GM12878 (cell line): ENCODE measurements at regions not wholly inside any gene's neighbourhood (a gene's known extent, or its start where the extent isn't known, plus 50 kb on each side); places are given as distances from the start of the nearest gene placed in this dataset.

Experiments
- ASH2L ChIP-seq: fragments of 300-600, 200-600 bp; sonication (generic); IDR thresholded peaks from 2 replicates; pipeline ENCODE4 v1.6.1; 2017; ENCODE audit warnings: low read depth, mild to moderate bottlenecking, borderline replicate concordance
- BHLHE40 ChIP-seq, 2 experiments: fragments of 450-650 bp in 1 of 2; IDR thresholded peaks; 2 replicates each; pipeline ENCODE4 v1.6.1; 2011 to 2017; ENCODE audit warnings: low read depth in 2 of 2, borderline replicate concordance in 1 of 2, improper control_type of control experiment in 1 of 2, low read length in 1 of 2, mild to moderate bottlenecking in 1 of 2
- BMI1 ChIP-seq: fragments of 450-650 bp; IDR thresholded peaks from 2 replicates; pipeline ENCODE4 v1.6.1; 2016; ENCODE audit warnings: mild to moderate bottlenecking, moderate library complexity, borderline replicate concordance
- CHD1 ChIP-seq: IDR thresholded peaks from 2 replicates; pipeline ENCODE4 v1.6.1; 2012; ENCODE audit warnings: low read depth, low read length, improper control_type of control experiment
- ESRRA ChIP-seq: IDR thresholded peaks from 2 replicates; pipeline ENCODE4 v1.6.1; 2012; ENCODE audit warnings: mild to moderate bottlenecking, low read length, improper control_type of control experiment
- FOXK2 ChIP-seq: fragments of 450-650 bp; IDR thresholded peaks from 2 replicates; pipeline ENCODE4 v1.6.1; 2017; ENCODE audit warnings: mild to moderate bottlenecking, moderate library complexity
- GATAD2B ChIP-seq: fragments of 450-650 bp; conservative IDR thresholded peaks from 2 replicates; pipeline ENCODE4 v1.6.1; 2017; ENCODE audit warnings: low read depth, mild to moderate bottlenecking, moderate library complexity
- HDGF ChIP-seq: fragments of 450-650 bp; IDR thresholded peaks from 2 replicates; pipeline ENCODE4 v1.6.1; 2016; ENCODE audit warnings: antibody characterized with exemption
- MYC ChIP-seq: IDR thresholded peaks from 2 replicates; pipeline ENCODE4 v1.6.1; 2011; ENCODE audit warnings: mild to moderate bottlenecking, low read length, moderate library complexity, inconsistent platforms; ENCODE audit not compliant: insufficient read depth, insufficient replicate concordance, insufficient read length, severe bottlenecking
- RAD21 ChIP-seq: IDR thresholded peaks from 2 replicates; pipeline ENCODE4 v1.6.1; 2011; ENCODE audit warnings: mild to moderate bottlenecking, low read depth, low read length, moderate library complexity; ENCODE audit not compliant: insufficient read depth
- RELB ChIP-seq: fragments of 450-650 bp; IDR thresholded peaks from 2 replicates; pipeline ENCODE4 v1.6.1; 2017; ENCODE audit warnings: low read depth, mild to moderate bottlenecking, moderate library complexity
- SIN3A ChIP-seq: IDR thresholded peaks from 2 replicates; pipeline ENCODE4 v1.6.1; 2012; ENCODE audit warnings: low read depth, low read length, improper control_type of control experiment
- SPI1 ChIP-seq: IDR thresholded peaks from 2 replicates; pipeline ENCODE4 v1.6.1; 2011; ENCODE audit warnings: low read depth, mild to moderate bottlenecking, low read length, moderate library complexity, borderline replicate concordance; ENCODE audit not compliant: insufficient read depth
- SRF ChIP-seq, 2 experiments: IDR thresholded peaks; 2 replicates each; pipeline ENCODE4 v1.6.1; 2011; ENCODE audit warnings: low read depth in 2 of 2, low read length in 2 of 2, mild to moderate bottlenecking in 1 of 2, moderate library complexity in 1 of 2
- YY1 ChIP-seq: IDR thresholded peaks from 2 replicates; pipeline ENCODE4 v1.6.1; 2011; ENCODE audit warnings: low read depth, mild to moderate bottlenecking, low read length
- ZNF207 ChIP-seq: fragments of 450-650 bp; IDR thresholded peaks from 2 replicates; pipeline ENCODE4 v1.6.1; 2014; ENCODE audit warnings: antibody characterized with exemption, mild to moderate bottlenecking, borderline replicate concordance
- ZNF217 ChIP-seq: fragments of 450-650 bp; IDR thresholded peaks from 2 replicates; pipeline ENCODE4 v1.6.1; 2017; ENCODE audit warnings: antibody characterized with exemption, mild to moderate bottlenecking
- ZNF687 ChIP-seq: fragments of 450-650 bp; IDR thresholded peaks from 2 replicates; pipeline ENCODE4 v1.6.1; 2017; ENCODE audit warnings: mild to moderate bottlenecking, moderate library complexity
- TF ChIP-seq, protein P1 (sequence below): IDR thresholded peaks from 2 replicates; pipeline ENCODE4 v1.6.1; 2011; ENCODE audit warnings: borderline replicate concordance, low read depth, mild to moderate bottlenecking, moderate library complexity, low read length; ENCODE audit not compliant: insufficient read depth, poor library complexity, severe bottlenecking
- TF ChIP-seq, protein P2 (sequence below): fragments of 450-650 bp; IDR thresholded peaks from 2 replicates; pipeline ENCODE4 v1.6.1; 2017; ENCODE audit warnings: antibody characterized with exemption, mild to moderate bottlenecking, moderate library complexity

DNA sequence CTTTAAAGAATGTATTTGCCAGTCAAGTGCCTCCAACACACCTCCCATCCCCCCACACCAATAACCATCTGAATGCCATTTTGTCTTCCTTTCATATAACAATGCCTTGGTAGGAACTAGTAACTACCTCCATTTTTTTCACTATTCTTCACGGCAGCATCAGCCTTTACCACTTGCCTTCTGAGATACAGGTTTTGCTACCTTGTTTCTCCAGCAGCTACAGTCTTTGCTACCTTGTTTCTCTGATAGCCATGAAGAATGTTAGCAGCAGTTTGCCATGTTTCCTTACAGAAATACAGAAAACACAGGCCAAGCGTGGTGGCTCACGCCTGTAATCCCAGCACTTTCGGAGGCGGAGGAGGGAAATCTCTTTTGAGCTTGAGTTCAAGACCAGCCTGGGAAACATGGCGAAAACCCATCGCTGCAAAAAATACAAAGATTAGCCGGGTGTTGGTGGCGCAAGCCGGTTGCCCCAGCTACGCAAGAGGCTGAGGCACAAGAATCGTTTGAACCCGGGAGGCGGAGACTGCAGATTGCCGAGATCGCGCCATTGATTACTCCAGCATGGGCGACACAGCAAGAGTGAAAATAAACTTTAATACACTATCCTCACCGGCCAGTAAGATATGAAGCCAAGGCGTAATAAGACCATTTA lies 100.9 kb downstream of the HFE start (continued):
- TF ChIP-seq, protein P1, sequence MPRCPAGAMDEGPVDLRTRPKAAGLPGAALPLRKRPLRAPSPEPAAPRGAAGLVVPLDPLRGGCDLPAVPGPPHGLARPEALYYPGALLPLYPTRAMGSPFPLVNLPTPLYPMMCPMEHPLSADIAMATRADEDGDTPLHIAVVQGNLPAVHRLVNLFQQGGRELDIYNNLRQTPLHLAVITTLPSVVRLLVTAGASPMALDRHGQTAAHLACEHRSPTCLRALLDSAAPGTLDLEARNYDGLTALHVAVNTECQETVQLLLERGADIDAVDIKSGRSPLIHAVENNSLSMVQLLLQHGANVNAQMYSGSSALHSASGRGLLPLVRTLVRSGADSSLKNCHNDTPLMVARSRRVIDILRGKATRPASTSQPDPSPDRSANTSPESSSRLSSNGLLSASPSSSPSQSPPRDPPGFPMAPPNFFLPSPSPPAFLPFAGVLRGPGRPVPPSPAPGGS: no peak
- TF ChIP-seq GATAD2B (no peak), YY1 (0 out of 2 replicates have a peak, but pooled peaks have one; percentile 5), HDGF (no peak), ZNF207 (no peak), BHLHE40 (IDR thresholded peaks at IDR 0.05; ENCODE audit: borderline replicate concordance in 1 of 2, low read depth in 2 of 2, low read length in 1 of 2) (peak in 1 of 2 experiments; percentile 8; a peak in 1 of 4 replicates), ZNF217 (no peak), CHD1 (0 out of 2 replicates have a peak, but pooled peaks have one; percentile 87), ZNF687 (peak; percentile 63), ASH2L (no peak), ESRRA (peak; percentile 18; the same call in 1 of the 2 replicates), SPI1 (no peak), RELB (0 out of 2 replicates have a peak, but pooled peaks have one; percentile 9), RAD21 (no peak), BMI1 (peak; percentile 43; the same call in 1 of the 2 replicates), SRF (IDR thresholded peaks at IDR 0.05; ENCODE audit: low read depth in 2 of 2, low read length in 2 of 2) (0 out of 4 replicates have a peak, but pooled peaks of 1 of the 2 experiments have one; percentile 46), SIN3A (no peak), MYC (no peak), FOXK2 (no peak)
- TF ChIP-seq, protein P2, sequence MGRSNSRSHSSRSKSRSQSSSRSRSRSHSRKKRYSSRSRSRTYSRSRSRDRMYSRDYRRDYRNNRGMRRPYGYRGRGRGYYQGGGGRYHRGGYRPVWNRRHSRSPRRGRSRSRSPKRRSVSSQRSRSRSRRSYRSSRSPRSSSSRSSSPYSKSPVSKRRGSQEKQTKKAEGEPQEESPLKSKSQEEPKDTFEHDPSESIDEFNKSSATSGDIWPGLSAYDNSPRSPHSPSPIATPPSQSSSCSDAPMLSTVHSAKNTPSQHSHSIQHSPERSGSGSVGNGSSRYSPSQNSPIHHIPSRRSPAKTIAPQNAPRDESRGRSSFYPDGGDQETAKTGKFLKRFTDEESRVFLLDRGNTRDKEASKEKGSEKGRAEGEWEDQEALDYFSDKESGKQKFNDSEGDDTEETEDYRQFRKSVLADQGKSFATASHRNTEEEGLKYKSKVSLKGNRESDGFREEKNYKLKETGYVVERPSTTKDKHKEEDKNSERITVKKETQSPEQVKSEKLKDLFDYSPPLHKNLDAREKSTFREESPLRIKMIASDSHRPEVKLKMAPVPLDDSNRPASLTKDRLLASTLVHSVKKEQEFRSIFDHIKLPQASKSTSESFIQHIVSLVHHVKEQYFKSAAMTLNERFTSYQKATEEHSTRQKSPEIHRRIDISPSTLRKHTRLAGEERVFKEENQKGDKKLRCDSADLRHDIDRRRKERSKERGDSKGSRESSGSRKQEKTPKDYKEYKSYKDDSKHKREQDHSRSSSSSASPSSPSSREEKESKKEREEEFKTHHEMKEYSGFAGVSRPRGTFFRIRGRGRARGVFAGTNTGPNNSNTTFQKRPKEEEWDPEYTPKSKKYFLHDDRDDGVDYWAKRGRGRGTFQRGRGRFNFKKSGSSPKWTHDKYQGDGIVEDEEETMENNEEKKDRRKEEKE: no peak
